H1 (cell line): ENCODE measurements at regions not wholly inside any gene's neighbourhood (a gene's known extent, or its start where the extent isn't known, plus 50 kb on each side); places are given as distances from the start of the nearest gene placed in this dataset.

Source experiments
- CTCF ChIA-PET: fragments of 300-600 bp; sonication (Branson Sonifier 250); formaldehyde crosslinking; loops from one replicate; lab custom pipeline; 2021; ENCODE audit not compliant: partially characterized antibody; lab: Charles Lee
- POLR2A ChIA-PET: fragments of 300-600 bp; sonication (Branson Sonifier 250); formaldehyde crosslinking; loops from one replicate; lab custom pipeline; 2021; ENCODE audit warnings: inconsistent platforms; ENCODE audit not compliant: partially characterized antibody; lab: Charles Lee
- DNase-seq, 2 experiments: peaks; one replicate each; pipeline versions ENCODE4 v3.0.0 to v3.0.0-alpha.2; 2010 to 2022; ENCODE audit warnings: low spot score in 2 of 2, low read depth in 1 of 2, mixed read lengths in 1 of 2
- FAIRE-seq: peaks from 2 replicates; lab custom pipeline; 2011; peaks lifted over from hg19 to GRCh38; lab: Jason Lieb, UNC
- H2AFZ ChIP-seq: 2 replicates; pipeline ENCODE4 v1.8.1; 2012; ENCODE audit warnings: low read length, inconsistent platforms
- H2AK5ac ChIP-seq: 2 replicates; pipeline ENCODE4 v1.6.1; 2013; ENCODE audit warnings: low read depth, low read length
- H2BK120ac ChIP-seq: replicated peaks from 2 replicates; pipeline ENCODE3; 2013; ENCODE audit warnings: low read depth, low read length, inconsistent platforms
- H2BK12ac ChIP-seq: 2 replicates; pipeline ENCODE4 v1.6.1; 2013; ENCODE audit warnings: low read depth, low read length
- H2BK15ac ChIP-seq: 2 replicates; pipeline ENCODE4 v1.6.1; 2013; ENCODE audit warnings: low read length
- H2BK20ac ChIP-seq: 2 replicates; pipeline ENCODE4 v1.6.1; 2013; ENCODE audit warnings: low read length
- H2BK5ac ChIP-seq: 2 replicates; pipeline ENCODE4 v1.6.1; 2013; ENCODE audit warnings: low read depth, low read length
- H3K14ac ChIP-seq: 2 replicates; pipeline ENCODE4 v1.6.1; 2013; ENCODE audit warnings: inconsistent platforms; ENCODE audit not compliant: insufficient read length
- H3K18ac ChIP-seq: 2 replicates; pipeline ENCODE4 v1.6.1; 2013; ENCODE audit warnings: low read length; ENCODE audit errors: extremely low read depth
- H3K23ac ChIP-seq: 2 replicates; pipeline ENCODE4 v1.6.1; 2013; ENCODE audit warnings: inconsistent platforms; ENCODE audit not compliant: insufficient read length
- H3K23me2 ChIP-seq: 2 replicates; pipeline ENCODE4 v1.6.1; 2013; ENCODE audit warnings: low read depth, low read length
- H3K27ac ChIP-seq: 2 replicates; pipeline ENCODE4 v1.6.1; 2011; ENCODE audit warnings: low read depth, low read length, inconsistent platforms
- H3K27me3 ChIP-seq, 4 experiments: replicated peaks in 1 of 4; 1 replicate in 1 of 4; 2 replicates in 3 of 4; pipeline versions ENCODE4 v1.6.1 to v1.8.1; 2011 to 2013; ENCODE audit warnings: low read length in 3 of 4, mild to moderate bottlenecking in 3 of 4, inconsistent platforms in 2 of 4, mixed read lengths in 2 of 4, moderate library complexity in 1 of 4; ENCODE audit not compliant: control insufficient read depth in 3 of 4, insufficient read depth in 3 of 4; ENCODE audit errors: extremely low read depth in 1 of 4
- H3K36me3 ChIP-seq, 4 experiments: 2 replicates each; pipeline versions ENCODE4 v1.6.1 to v1.8.1; 2011 to 2013; ENCODE audit warnings: mild to moderate bottlenecking in 4 of 4, low read length in 3 of 4, moderate library complexity in 2 of 4, control low read depth in 1 of 4, inconsistent platforms in 1 of 4; ENCODE audit not compliant: insufficient read depth in 4 of 4, control insufficient read depth in 2 of 4
- H3K4ac ChIP-seq: replicated peaks from 2 replicates; pipeline ENCODE3; 2013; ENCODE audit warnings: low read length, low read depth, mixed read lengths, inconsistent platforms; ENCODE audit not compliant: insufficient read length
- H3K4me1 ChIP-seq, 4 experiments: replicated peaks in 1 of 4; 1 replicate in 1 of 4; 2 replicates in 3 of 4; pipeline versions ENCODE4 v1.6.1 to v1.8.1; 2011 to 2013; ENCODE audit warnings: low read length in 3 of 4, inconsistent platforms in 2 of 4, mixed read lengths in 1 of 4; ENCODE audit not compliant: insufficient read depth in 4 of 4, control insufficient read depth in 3 of 4
- H3K4me2 ChIP-seq, 2 experiments: 2 replicates each; pipeline versions ENCODE4 v1.6.1 to v1.8.1; 2011 to 2013; ENCODE audit warnings: low read depth in 2 of 2, low read length in 2 of 2, control low read depth in 1 of 2, inconsistent platforms in 1 of 2, mild to moderate bottlenecking in 1 of 2; ENCODE audit not compliant: insufficient read depth in 1 of 2
- H3K4me3 ChIP-seq, 4 experiments: fragments of 200-600, 300-600 bp in 1 of 4; sonication (generic), shearing (Covaris generic), sonication (Bioruptor Twin) in 1 of 4; 2 replicates each; pipeline versions ENCODE4 v1.5.1 to v1.8.1; 2011 to 2016; ENCODE audit warnings: low read length in 4 of 4, low read depth in 3 of 4, control low read depth in 2 of 4, inconsistent platforms in 2 of 4, mild to moderate bottlenecking in 2 of 4, mixed read lengths in 1 of 4, moderate library complexity in 1 of 4; ENCODE audit not compliant: insufficient read depth in 2 of 4; ENCODE audit errors: extremely low read depth in 1 of 4
- H3K56ac ChIP-seq: replicated peaks from 2 replicates; pipeline ENCODE3; 2013; ENCODE audit warnings: low read depth, mild to moderate bottlenecking, mixed read lengths, low read length, inconsistent platforms; ENCODE audit not compliant: insufficient read length
- H3K79me1 ChIP-seq: 2 replicates; pipeline ENCODE4 v1.6.1; 2013; ENCODE audit warnings: low read depth, low read length, control low read depth
- H3K79me2 ChIP-seq, 2 experiments: 2 replicates each; pipeline versions ENCODE4 v1.6.1 to v1.8.1; 2012 to 2013; ENCODE audit warnings: low read length in 2 of 2, mild to moderate bottlenecking in 2 of 2, inconsistent platforms in 1 of 2; ENCODE audit not compliant: insufficient read depth in 2 of 2, control insufficient read depth in 1 of 2
- H3K9ac ChIP-seq, 4 experiments: replicated peaks in 1 of 4; 1 replicate in 1 of 4; 2 replicates in 3 of 4; pipeline versions ENCODE4 v1.6.1 to v1.8.1; 2011 to 2013; ENCODE audit warnings: low read depth in 3 of 4, low read length in 3 of 4, control low read depth in 2 of 4, mild to moderate bottlenecking in 2 of 4, moderate library complexity in 2 of 4, inconsistent platforms in 1 of 4; ENCODE audit errors: extremely low read depth in 1 of 4
- H3K9me3 ChIP-seq, 2 experiments: 2 replicates each; pipeline versions ENCODE4 v1.6.1 to v1.8.1; 2012 to 2013; ENCODE audit warnings: mild to moderate bottlenecking in 2 of 2, moderate library complexity in 2 of 2, control low read depth in 1 of 2, inconsistent platforms in 1 of 2, low read depth in 1 of 2, low read length in 1 of 2, mixed read lengths in 1 of 2; ENCODE audit not compliant: insufficient read depth in 2 of 2
- H4K20me1 ChIP-seq, 2 experiments: replicated peaks in 1 of 2; 2 replicates each; pipeline versions ENCODE3 to v1.8.1; 2011 to 2013; ENCODE audit warnings: inconsistent platforms in 2 of 2, low read length in 2 of 2, mild to moderate bottlenecking in 1 of 2; ENCODE audit not compliant: insufficient read depth in 2 of 2, control insufficient read depth in 1 of 2
- H4K5ac ChIP-seq: 2 replicates; pipeline ENCODE4 v1.6.1; 2013; ENCODE audit warnings: low read length, low read depth, mixed read lengths, inconsistent platforms; ENCODE audit not compliant: insufficient read length
- H4K8ac ChIP-seq: 2 replicates; pipeline ENCODE4 v1.8.0; 2013; ENCODE audit warnings: mild to moderate bottlenecking, moderate library complexity, low read length, inconsistent platforms; ENCODE audit not compliant: insufficient read depth; ENCODE audit errors: extremely low read depth
- H4K91ac ChIP-seq: replicated peaks from 2 replicates; pipeline ENCODE3; 2013; ENCODE audit warnings: low read length, mixed read lengths, inconsistent platforms; ENCODE audit not compliant: insufficient read length
- E2F6 ChIP-seq: IDR thresholded peaks from 2 replicates; pipeline ENCODE4 v1.6.1; 2012; ENCODE audit warnings: inconsistent platforms
- GABPA ChIP-seq: IDR thresholded peaks from 2 replicates; pipeline ENCODE4 v1.6.1; 2011; ENCODE audit warnings: mild to moderate bottlenecking, low read length, moderate library complexity, borderline replicate concordance; ENCODE audit not compliant: insufficient read depth
- JUND ChIP-seq: IDR thresholded peaks from 2 replicates; pipeline ENCODE4 v1.6.1; 2011; ENCODE audit warnings: mild to moderate bottlenecking, improper control_type of control experiment, low read length
- MAX ChIP-seq: IDR thresholded peaks from 2 replicates; pipeline ENCODE4 v1.6.1; 2012; ENCODE audit warnings: inconsistent platforms
- SIX5 ChIP-seq: IDR thresholded peaks from 2 replicates; pipeline ENCODE4 v1.6.1; 2011; ENCODE audit warnings: mild to moderate bottlenecking, low read depth, low read length
- SP2 ChIP-seq: IDR thresholded peaks from 2 replicates; pipeline ENCODE4 v1.6.1; 2012; ENCODE audit warnings: mild to moderate bottlenecking, low read length, inconsistent platforms
- SUZ12 ChIP-seq: fragments of 200-600 bp; sonication (generic); IDR thresholded peaks from 2 replicates; pipeline ENCODE4 v1.6.1; 2012; ENCODE audit warnings: mild to moderate bottlenecking, inconsistent platforms, low read length, moderate library complexity, mixed read lengths
- USF2 ChIP-seq: IDR thresholded peaks from 2 replicates; pipeline ENCODE4 v1.6.1; 2011; ENCODE audit warnings: low read length, improper control_type of control experiment
- WGBS, 2 experiments: shearing (Covaris generic) in 1 of 2; methylation state at CpG; one replicate each; pipeline versions ENCODE4 v1.1.6 to v1.1.7; 2013 to 2015; ENCODE audit warnings: low lambda C conversion rate in 2 of 2, mixed read lengths in 2 of 2, inconsistent platforms in 1 of 2, low coverage in 1 of 2, missing lambda C conversion rate in 1 of 2; ENCODE audit not compliant: insufficient replicate concordance in 2 of 2, insufficient coverage in 1 of 2, insufficient read length in 1 of 2; ENCODE audit errors: extremely low coverage in 1 of 2, missing lambda C conversion rate in 1 of 2; 5-methylcytosine and 5-hydroxymethylcytosine counted together

- H3K4me2 ChIP-seq: no peak overlapping the region
- ChIA-PET CTCF (interaction anchor here (1.1 kb wide), 1 partner anchor 11 kb away, joined by 5 read pairs; no protein-coding TSS in a partner anchor), POLR2A (no interaction called here)
- H2BK20ac ChIP-seq: no peak overlapping the region
- no peak overlapping the region for H3K56ac ChIP-seq
- no peaks in the 10 kb centered on the region for H4K20me1 ChIP-seq
- no peak overlapping the region for H2BK120ac ChIP-seq
- no peak overlapping the region for H3K27ac ChIP-seq
- no peak overlapping the region for H3K18ac ChIP-seq
- H2BK5ac ChIP-seq: no peak overlapping the region
- no peaks in the 10 kb centered on the region for H3K79me2 ChIP-seq
- H3K79me1 ChIP-seq: no peaks in the 10 kb centered on the region
- no peak overlapping the region for H3K9ac ChIP-seq
- H2AFZ ChIP-seq: no peak overlapping the region
- no peak for FAIRE-seq
- no peak overlapping the region for H3K23ac ChIP-seq
- no peaks in the 10 kb centered on the region for H3K4me1 ChIP-seq
- no peaks in the 10 kb centered on the region for H3K23me2 ChIP-seq
- H2BK12ac ChIP-seq: no peak overlapping the region
- H3K27me3 ChIP-seq: no peaks in the 10 kb centered on the region
- WGBS, 2 experiments: 98% methylated on average over 4 of the region's 4 CpGs; no CpG with 5 or more reads in 1 of the 2 experiments
- H4K5ac ChIP-seq: no peak overlapping the region
- no peak overlapping the region for H3K14ac ChIP-seq
- TF ChIP-seq SP2 (no peak), E2F6 (no peak), USF2 (no peak), SIX5 (no peak), SUZ12 (no peak), JUND (no peak), GABPA (no peak), MAX (no peak)
- H3K4ac ChIP-seq: no peak overlapping the region
- no peak overlapping the region for H2AK5ac ChIP-seq
- no peak overlapping the region for H4K91ac ChIP-seq
- no peak for DNase-seq
- no peak overlapping the region for H4K8ac ChIP-seq
- H3K4me3 ChIP-seq: no peak overlapping the region
- peaks cover 9 to 15% of the 10 kb centered on the region in 2 experiments for H3K9me3 ChIP-seq
- H3K36me3 ChIP-seq: no peaks in the 10 kb centered on the region
- no peak overlapping the region for H2BK15ac ChIP-seq
Measured at GRCh38 chr21:28181730-28182129, 810.9 kb downstream of the LTN1 start.
